SK-N-SH (cell line): ENCODE measurements at regions not wholly inside any gene's neighbourhood (a gene's known extent, or its start where the extent isn't known, plus 50 kb on each side); places are given as distances from the start of the nearest gene placed in this dataset.

Experiments
- CTCF ChIA-PET: fragments of 300-600, 350-600 bp; formaldehyde crosslinking; extraction: SDS; loops from one replicate; lab custom pipeline; 2021; lab: Yijun Ruan, JAX
- POLR2A ChIA-PET: fragments of 350-600 bp; sonication (Branson Sonifier 250); formaldehyde crosslinking; extraction: SDS; loops from one replicate; lab custom pipeline; 2020; ENCODE audit warnings: antibody characterized with exemption, inconsistent platforms; lab: Yijun Ruan, JAX
- DNase-seq: peaks from one replicate; pipeline ENCODE4 v3.0.0; 2012
- H2AFZ ChIP-seq: fragments of 200-600 bp; sonication (generic); 2 replicates; pipeline ENCODE4 v1.8.1; 2016; ENCODE audit warnings: antibody characterized with exemption, mild to moderate bottlenecking, low read depth
- H3F3A ChIP-seq: fragments of 200-600 bp; sonication (generic); replicated peaks from 2 replicates; pipeline ENCODE3; 2016; ENCODE audit warnings: antibody characterized with exemption, mild to moderate bottlenecking; ENCODE audit not compliant: insufficient read depth
- H3K27ac ChIP-seq, 2 experiments: fragments of 200-500 bp in 1 of 2; fragments of 200-600 bp in 1 of 2; sonication (Bioruptor generic) in 1 of 2; sonication (generic), shearing (Covaris generic) in 1 of 2; 2 replicates each; pipeline versions ENCODE4 v1.5.1 to v1.6.1; 2014 to 2016; ENCODE audit warnings: low read depth in 2 of 2, inconsistent platforms in 1 of 2, low read length in 1 of 2, mild to moderate bottlenecking in 1 of 2, mixed read lengths in 1 of 2
- H3K27me3 ChIP-seq: fragments of 200-600 bp; sonication (generic), shearing (Covaris generic); 2 replicates; pipeline ENCODE4 v1.6.1; 2016; ENCODE audit warnings: mixed run types; ENCODE audit not compliant: insufficient read depth
- H3K36me3 ChIP-seq, 2 experiments: fragments of 200-500 bp in 1 of 2; fragments of 200-600 bp in 1 of 2; sonication (Bioruptor generic) in 1 of 2; sonication (generic) in 1 of 2; replicated peaks in 1 of 2; 2 replicates each; pipeline versions ENCODE3 to v1.5.1; 2014 to 2016; ENCODE audit warnings: low read length in 1 of 2, mild to moderate bottlenecking in 1 of 2; ENCODE audit not compliant: insufficient read depth in 2 of 2, control insufficient read depth in 1 of 2
- H3K4me1 ChIP-seq, 2 experiments: fragments of 200-500 bp in 1 of 2; fragments of 200-600 bp in 1 of 2; sonication (Bioruptor generic) in 1 of 2; sonication (generic), shearing (Covaris generic) in 1 of 2; 2 replicates each; pipeline versions ENCODE4 v1.5.1 to v1.6.1; 2014 to 2016; ENCODE audit warnings: low read depth in 1 of 2, low read length in 1 of 2, mixed run types in 1 of 2; ENCODE audit not compliant: insufficient read depth in 2 of 2, control insufficient read depth in 1 of 2
- H3K4me2 ChIP-seq: fragments of 200-600 bp; sonication (generic), shearing (Covaris generic); 2 replicates; pipeline ENCODE4 v1.6.1; 2017; ENCODE audit warnings: mixed run types
- H3K4me3 ChIP-seq, 2 experiments: fragments of 200-500 bp in 1 of 2; fragments of 200-600 bp in 1 of 2; sonication (Bioruptor generic) in 1 of 2; sonication (generic), shearing (Covaris generic) in 1 of 2; 2 replicates each; pipeline versions ENCODE4 v1.5.1 to v1.8.1; 2014 to 2016; ENCODE audit warnings: low read depth in 2 of 2, inconsistent platforms in 1 of 2, low read length in 1 of 2, mild to moderate bottlenecking in 1 of 2, mixed read lengths in 1 of 2, moderate library complexity in 1 of 2
- H3K79me2 ChIP-seq: fragments of 200-600 bp; sonication (generic); 2 replicates; pipeline ENCODE4 v1.8.1; 2017; ENCODE audit warnings: mild to moderate bottlenecking; ENCODE audit not compliant: insufficient read depth
- H3K9ac ChIP-seq: fragments of 200-600 bp; sonication (generic); 2 replicates; pipeline ENCODE4 v1.6.1; 2017; ENCODE audit warnings: mixed run types
- H3K9me2 ChIP-seq: fragments of 200-600 bp; sonication (generic); 2 replicates; pipeline ENCODE4 v1.6.1; 2017; ENCODE audit warnings: mixed run types
- H3K9me3 ChIP-seq: fragments of 200-600 bp; sonication (generic); 2 replicates; pipeline ENCODE4 v1.6.1; 2017; ENCODE audit warnings: mixed run types, mild to moderate bottlenecking, moderate library complexity
- H4K20me1 ChIP-seq: fragments of 200-600 bp; sonication (generic); 2 replicates; pipeline ENCODE4 v1.6.1; 2017; ENCODE audit warnings: mild to moderate bottlenecking, mixed run types; ENCODE audit not compliant: insufficient read depth
- CTCF ChIP-seq: fragments of 200-600 bp; sonication (generic); IDR thresholded peaks from 2 replicates; pipeline ENCODE4 v1.6.1; 2017; ENCODE audit warnings: antibody characterized with exemption, mild to moderate bottlenecking, moderate library complexity
- EP300 ChIP-seq, 2 experiments: IDR thresholded peaks; 2 replicates each; pipeline versions ENCODE4 v1.4.0 to v1.6.1; 2012; ENCODE audit warnings: borderline replicate concordance in 1 of 2, low read depth in 1 of 2, low read length in 1 of 2
- FOXJ3 ChIP-seq: sonication (generic); formaldehyde crosslinking; IDR thresholded peaks from 2 replicates; pipeline ENCODE4 v1.5.1; 2020; ENCODE audit warnings: mild to moderate bottlenecking, missing genetic modification reagents
- JUND ChIP-seq: IDR thresholded peaks from 2 replicates; pipeline ENCODE4 v1.4.0; 2012
- PBX3 ChIP-seq: IDR thresholded peaks from 2 replicates; pipeline ENCODE4; 2012
- RAD21 ChIP-seq: IDR thresholded peaks from 2 replicates; pipeline ENCODE4 v1.6.1; 2012; ENCODE audit warnings: mild to moderate bottlenecking, low read length
- TCF12 ChIP-seq: IDR thresholded peaks from 2 replicates; pipeline ENCODE4 v1.4.0; 2012
- USF1 ChIP-seq: IDR thresholded peaks from 2 replicates; pipeline ENCODE4 v1.4.0; 2012; ENCODE audit warnings: low read depth, borderline replicate concordance
- YY1 ChIP-seq: IDR thresholded peaks from 2 replicates; pipeline ENCODE4 v1.4.0; 2012; ENCODE audit warnings: low read depth, mild to moderate bottlenecking
- WGBS: methylation state at CpG from one replicate; pipeline ENCODE4 v1.1.6; 2017; ENCODE audit warnings: low lambda C conversion rate; 5-methylcytosine and 5-hydroxymethylcytosine counted together

- H3K9me2 ChIP-seq = no peaks in the 10 kb centered on the region
- H3K9me3 ChIP-seq = no peaks in the 10 kb centered on the region
- no peaks in the 10 kb centered on the region for H4K20me1 ChIP-seq
- H3K27ac ChIP-seq = no peak overlapping the region
- H3K4me1 ChIP-seq = peaks cover 0 to 11% of the 10 kb centered on the region in 2 experiments; a peak in 2 of 4 replicates
- TF ChIP-seq CTCF (peak; percentile 48), RAD21 (peak; percentile 26; the same call in 1 of the 2 replicates), YY1 (no peak), JUND (no peak)
- H2AFZ ChIP-seq = no peak overlapping the region
- no peak overlapping the region for H3K4me3 ChIP-seq
- POLR2A ChIA-PET = no interaction called here
- no peak overlapping the region for H3K4me2 ChIP-seq
- no peaks in the 10 kb centered on the region for H3K27me3 ChIP-seq
- DNase-seq = peak; percentile 4
- no peak overlapping the region for H3K9ac ChIP-seq
- H3K79me2 ChIP-seq = no peaks in the 10 kb centered on the region
- CTCF ChIA-PET = no interaction called here
- peaks cover 24% of the 10 kb centered on the region for H3F3A ChIP-seq
- no peaks in the 10 kb centered on the region for H3K36me3 ChIP-seq
Measured at GRCh38 chr9:18396102-18396728, 77.7 kb upstream of the ADAMTSL1 start.

GRCh38 chr9:18397076-18397475 is 76.9 kb upstream of the ADAMTSL1 start:
- no peak overlapping the region for H3K27ac ChIP-seq
- no peak overlapping the region for H3K9ac ChIP-seq
- DNase-seq = no peak
- H3K4me2 ChIP-seq = no peak overlapping the region
- POLR2A ChIA-PET = no interaction called here
- H3K36me3 ChIP-seq = no peaks in the 10 kb centered on the region
- H3K4me1 ChIP-seq = peaks cover 0 to 11% of the 10 kb centered on the region in 2 experiments; a peak in 2 of 4 replicates
- H4K20me1 ChIP-seq = no peaks in the 10 kb centered on the region
- 45% methylated on average over 2 of the region's 2 CpGs for WGBS
- H3K9me3 ChIP-seq = no peaks in the 10 kb centered on the region
- no peak overlapping the region for H2AFZ ChIP-seq
- no peaks in the 10 kb centered on the region for H3K79me2 ChIP-seq
- H3F3A ChIP-seq = peaks cover 24% of the 10 kb centered on the region
- H3K4me3 ChIP-seq = no peak overlapping the region
- TF ChIP-seq EP300 (IDR thresholded peaks at IDR 0.05; ENCODE audit: borderline replicate concordance in 1 of 2, low read depth in 1 of 2, low read length in 1 of 2) (no peak), JUND (no peak), CTCF (no peak), USF1 (no peak), TCF12 (no peak), FOXJ3 (CRISPR knock-in tag) (no peak), PBX3 (no peak)
- TF ChIP-seq, all 33 proteins: peak for 0
- CTCF ChIA-PET = no interaction called here
- no peaks in the 10 kb centered on the region for H3K27me3 ChIP-seq
- no peaks in the 10 kb centered on the region for H3K9me2 ChIP-seq
